IMR-90 (cell line): ENCODE measurements at regions not wholly inside any gene's neighbourhood (a gene's known extent, or its start where the extent isn't known, plus 50 kb on each side); places are given as distances from the start of the nearest gene placed in this dataset.

Experiments
- ATAC-seq: fragments of 200-7000 bp; cut with Tn5 transposase; 2 replicates; pipeline ENCODE4 v1.9.1; 2020; ENCODE audit warnings: low read depth, mild to moderate bottlenecking, moderate library complexity
- BruUV-seq: library from RNA; stranded (reverse); fragments of 400-500 nt; replicated peaks from 2 replicates; lab custom pipeline; 2021; lab: Mats Ljungman, UMichigan
- CTCF ChIA-PET: fragments of 300-600 bp; formaldehyde crosslinking; extraction: SDS; loops from one replicate; lab custom pipeline; 2021; ENCODE audit warnings: antibody characterized with exemption; lab: Yijun Ruan, JAX
- POLR2A ChIA-PET: fragments of 300-600 bp; sonication (Branson Sonifier 250); formaldehyde crosslinking; loops from one replicate; lab custom pipeline; 2022; ENCODE audit warnings: antibody characterized with exemption; ENCODE audit not compliant: unreplicated experiment; lab: Charles Lee
- DNase-seq: peaks from one replicate; pipeline ENCODE4 v3.0.0; 2013
- H2AFZ ChIP-seq: replicated peaks from 2 replicates; pipeline ENCODE3; 2013; ENCODE audit warnings: low read length, mild to moderate bottlenecking; ENCODE audit not compliant: poor library complexity
- H2AK5ac ChIP-seq: 2 replicates; pipeline ENCODE4 v1.6.1; 2013; ENCODE audit warnings: low read depth, low read length, inconsistent platforms
- H2AK9ac ChIP-seq: replicated peaks from 2 replicates; pipeline ENCODE3; 2013; ENCODE audit warnings: mild to moderate bottlenecking, low read depth, low read length, moderate library complexity; ENCODE audit not compliant: poor library complexity
- H2BK120ac ChIP-seq: 2 replicates; pipeline ENCODE4 v1.6.1; 2013; ENCODE audit warnings: low read depth, low read length, inconsistent platforms
- H2BK15ac ChIP-seq: 3 replicates; pipeline ENCODE4 v1.6.1; 2013; ENCODE audit warnings: low read depth, low read length, inconsistent platforms
- H2BK20ac ChIP-seq: 2 replicates; pipeline ENCODE4 v1.6.1; 2013; ENCODE audit warnings: low read depth, mild to moderate bottlenecking, inconsistent platforms, low read length, moderate library complexity
- H2BK5ac ChIP-seq: 2 replicates; pipeline ENCODE4 v1.6.1; 2013; ENCODE audit warnings: mild to moderate bottlenecking, low read depth, low read length, inconsistent platforms; ENCODE audit not compliant: poor library complexity, severe bottlenecking
- H3K14ac ChIP-seq: replicated peaks from 2 replicates; pipeline ENCODE4 v1.6.1; 2013; ENCODE audit warnings: low read depth, low read length, inconsistent platforms
- H3K18ac ChIP-seq: 2 replicates; pipeline ENCODE4 v1.6.1; 2013; ENCODE audit warnings: low read depth, low read length, control low read depth
- H3K23ac ChIP-seq: 2 replicates; pipeline ENCODE4 v1.6.1; 2013; ENCODE audit warnings: low read depth, low read length, inconsistent platforms
- H3K27ac ChIP-seq: 2 replicates; pipeline ENCODE4 v1.5.1; 2013; ENCODE audit warnings: mild to moderate bottlenecking, control low read depth, low read length; ENCODE audit not compliant: insufficient read depth
- H3K27me3 ChIP-seq: 2 replicates; pipeline ENCODE4 v1.6.1; 2013; ENCODE audit warnings: low read length; ENCODE audit not compliant: control insufficient read depth, insufficient read depth
- H3K36me3 ChIP-seq: 2 replicates; pipeline ENCODE4 v1.6.1; 2013; ENCODE audit warnings: low read length, mixed read lengths; ENCODE audit not compliant: control insufficient read depth, insufficient read depth
- H3K4ac ChIP-seq: 2 replicates; pipeline ENCODE4 v1.6.1; 2013; ENCODE audit warnings: low read depth, low read length, inconsistent platforms
- H3K4me1 ChIP-seq: 2 replicates; pipeline ENCODE4 v1.6.1; 2013; ENCODE audit warnings: low read length, mixed read lengths; ENCODE audit not compliant: control insufficient read depth, insufficient read depth
- H3K4me2 ChIP-seq: 2 replicates; pipeline ENCODE4 v1.6.1; 2013; ENCODE audit warnings: low read depth, mild to moderate bottlenecking, control low read depth, low read length, moderate library complexity
- H3K4me3 ChIP-seq: 2 replicates; pipeline ENCODE4 v1.5.1; 2013; ENCODE audit warnings: low read depth, mild to moderate bottlenecking, control low read depth, low read length, moderate library complexity; ENCODE audit not compliant: insufficient read depth
- H3K56ac ChIP-seq: 2 replicates; pipeline ENCODE4 v1.6.1; 2013; ENCODE audit warnings: low read length, inconsistent platforms; ENCODE audit not compliant: insufficient read depth; ENCODE audit errors: extremely low read depth
- H3K79me1 ChIP-seq, 2 experiments: 2 replicates each; pipeline ENCODE4 v1.6.1; 2013; ENCODE audit warnings: low read length in 2 of 2, inconsistent platforms in 1 of 2, low read depth in 1 of 2
- H3K9ac ChIP-seq: 2 replicates; pipeline ENCODE4 v1.6.1; 2013; ENCODE audit warnings: low read depth, low read length, control low read depth
- H3K9me1 ChIP-seq: 2 replicates; pipeline ENCODE4 v1.6.1; 2013; ENCODE audit warnings: low read length, inconsistent platforms; ENCODE audit not compliant: insufficient read depth
- H3K9me3 ChIP-seq: 2 replicates; pipeline ENCODE4 v1.6.1; 2013; ENCODE audit warnings: low read length; ENCODE audit not compliant: control insufficient read depth, insufficient read depth
- H4K20me1 ChIP-seq: 2 replicates; pipeline ENCODE4 v1.6.1; 2013; ENCODE audit warnings: low read length, inconsistent platforms; ENCODE audit not compliant: insufficient read depth
- H4K5ac ChIP-seq: 2 replicates; pipeline ENCODE4 v1.6.1; 2013; ENCODE audit warnings: mild to moderate bottlenecking, low read depth, low read length, control low read depth
- H4K8ac ChIP-seq, 2 experiments: 2 replicates each; pipeline ENCODE4 v1.6.1; 2013; ENCODE audit warnings: low read depth in 2 of 2, low read length in 2 of 2, control low read depth in 1 of 2, inconsistent platforms in 1 of 2
- H4K91ac ChIP-seq: 2 replicates; pipeline ENCODE4 v1.6.1; 2013; ENCODE audit warnings: low read depth, low read length, inconsistent platforms; ENCODE audit not compliant: insufficient read depth
- CTCF ChIP-seq: conservative IDR thresholded peaks from 2 replicates; pipeline ENCODE4 v1.5.1; 2012; ENCODE audit warnings: mild to moderate bottlenecking, low read depth, low read length, improper control_type of control experiment
- MAFK ChIP-seq: IDR thresholded peaks from 2 replicates; pipeline ENCODE4 v1.6.1; 2012; ENCODE audit warnings: low read depth, low read length, improper control_type of control experiment
- POLR2A ChIP-seq: IDR thresholded peaks from 2 replicates; pipeline ENCODE4 v1.6.1; 2012; ENCODE audit warnings: mild to moderate bottlenecking, low read depth, low read length
- RCOR1 ChIP-seq: IDR thresholded peaks from 2 replicates; pipeline ENCODE4 v1.6.1; 2012; ENCODE audit warnings: mild to moderate bottlenecking, low read length, improper control_type of control experiment; ENCODE audit not compliant: insufficient replicate concordance
- WGBS, 2 experiments: methylation state at CpG; one replicate each; pipeline versions ENCODE4 v1.1.5 to v1.1.7; 2013; ENCODE audit warnings: missing lambda C conversion rate in 2 of 2; ENCODE audit not compliant: insufficient read length in 1 of 2; ENCODE audit errors: extremely low coverage in 2 of 2; 5-methylcytosine and 5-hydroxymethylcytosine counted together
- dilution Hi-C: fragments of 300-500 bp; cut with HindIII; formaldehyde crosslinking; loops from one replicate; pipeline ENCODE4 v1.14.3; 2018; ENCODE audit warnings: low sequenced_read_pairs; ENCODE audit not compliant: unreplicated experiment
- in situ Hi-C: fragments of 300-500 bp; cut with MboI; formaldehyde crosslinking; loops from 3 replicates; pipeline ENCODE4 v1.14.3; 2019; ENCODE audit warnings: low sequenced_read_pairs, inconsistent platforms, mixed read lengths
- intact Hi-C: fragments of 100-400 bp; cut with micrococcal nuclease; formaldehyde crosslinking; loops from 2 replicates; pipeline ENCODE4 v1.10.0; 2022

- H3K27me3 ChIP-seq, result no peaks in the 10 kb centered on the region
These were observed 349.3 kb upstream of the B3GAT1 start for GRCh38 chr11:134761386-134761785.

More at GRCh38 chr11:134761386-134761785, 349.3 kb upstream of the B3GAT1 start:
- H3K23ac ChIP-seq, result no peak overlapping the region
- ATAC-seq (no peak), DNase-seq (no peak)
- H2BK15ac ChIP-seq, result no peak overlapping the region
- H3K9me3 ChIP-seq, result peaks cover 45% of the 10 kb centered on the region
- no peak overlapping the region for H3K4me2 ChIP-seq
- H2BK5ac ChIP-seq, result no peak overlapping the region
- no peak overlapping the region for H2AK5ac ChIP-seq
- ChIA-PET CTCF (no interaction called here), POLR2A (no interaction called here)
- no peak overlapping the region for H2AFZ ChIP-seq
- H3K14ac ChIP-seq, result no peak overlapping the region
- H3K4me3 ChIP-seq, result no peak overlapping the region
- no peak overlapping the region for H3K4ac ChIP-seq
- H3K79me1 ChIP-seq, result no peaks in the 10 kb centered on the region
- H3K18ac ChIP-seq, result no peak overlapping the region
- no peak overlapping the region for H2BK20ac ChIP-seq
- no peaks in the 10 kb centered on the region for H3K9me1 ChIP-seq
- no peak overlapping the region for H3K56ac ChIP-seq
- WGBS, 2 experiments, result 47% methylated on average over 3 of the region's 12 CpGs; no CpG with 5 or more reads in 1 of the 2 experiments
- H2BK120ac ChIP-seq, result no peak overlapping the region
- no peak overlapping the region for H4K8ac ChIP-seq
- H4K20me1 ChIP-seq, result no peaks in the 10 kb centered on the region
- TF ChIP-seq POLR2A (no peak), CTCF (no peak), RCOR1 (no peak), MAFK (no peak)
- H3K4me1 ChIP-seq, result no peaks in the 10 kb centered on the region
- BruUV-seq, result no TSS peak
- no peak overlapping the region for H3K9ac ChIP-seq
- no peak overlapping the region for H4K5ac ChIP-seq
- intact Hi-C loops (no loop called here), dilution Hi-C loops (no loop called here), in situ Hi-C loops (no loop called here)
- H2AK9ac ChIP-seq, result no peak overlapping the region
- no peak overlapping the region for H4K91ac ChIP-seq
- H3K27ac ChIP-seq, result no peak overlapping the region
- no peaks in the 10 kb centered on the region for H3K36me3 ChIP-seq
